IMR-90 (cell line): ENCODE measurements at regions not wholly inside any gene's neighbourhood (a gene's known extent, or its start where the extent isn't known, plus 50 kb on each side); places are given as distances from the start of the nearest gene placed in this dataset.

Experiments
- ATAC-seq: fragments of 200-7000 bp; cut with Tn5 transposase; 2 replicates; pipeline ENCODE4 v1.9.1; 2020; ENCODE audit warnings: low read depth, mild to moderate bottlenecking, moderate library complexity
- BruUV-seq: library from RNA; stranded (reverse); fragments of 400-500 nt; replicated peaks from 2 replicates; lab custom pipeline; 2021; lab: Mats Ljungman, UMichigan
- CTCF ChIA-PET: fragments of 300-600 bp; formaldehyde crosslinking; extraction: SDS; loops from one replicate; lab custom pipeline; 2021; ENCODE audit warnings: antibody characterized with exemption; lab: Yijun Ruan, JAX
- POLR2A ChIA-PET: fragments of 300-600 bp; sonication (Branson Sonifier 250); formaldehyde crosslinking; loops from one replicate; lab custom pipeline; 2022; ENCODE audit warnings: antibody characterized with exemption; ENCODE audit not compliant: unreplicated experiment; lab: Charles Lee
- DNase-seq: peaks from one replicate; pipeline ENCODE4 v3.0.0; 2013
- H2AFZ ChIP-seq: replicated peaks from 2 replicates; pipeline ENCODE3; 2013; ENCODE audit warnings: low read length, mild to moderate bottlenecking; ENCODE audit not compliant: poor library complexity
- H2AK5ac ChIP-seq: 2 replicates; pipeline ENCODE4 v1.6.1; 2013; ENCODE audit warnings: low read depth, low read length, inconsistent platforms
- H2AK9ac ChIP-seq: replicated peaks from 2 replicates; pipeline ENCODE3; 2013; ENCODE audit warnings: mild to moderate bottlenecking, low read depth, low read length, moderate library complexity; ENCODE audit not compliant: poor library complexity
- H2BK120ac ChIP-seq: 2 replicates; pipeline ENCODE4 v1.6.1; 2013; ENCODE audit warnings: low read depth, low read length, inconsistent platforms
- H2BK15ac ChIP-seq: 3 replicates; pipeline ENCODE4 v1.6.1; 2013; ENCODE audit warnings: low read depth, low read length, inconsistent platforms
- H2BK20ac ChIP-seq: 2 replicates; pipeline ENCODE4 v1.6.1; 2013; ENCODE audit warnings: low read depth, mild to moderate bottlenecking, inconsistent platforms, low read length, moderate library complexity
- H2BK5ac ChIP-seq: 2 replicates; pipeline ENCODE4 v1.6.1; 2013; ENCODE audit warnings: mild to moderate bottlenecking, low read depth, low read length, inconsistent platforms; ENCODE audit not compliant: poor library complexity, severe bottlenecking
- H3K14ac ChIP-seq: replicated peaks from 2 replicates; pipeline ENCODE4 v1.6.1; 2013; ENCODE audit warnings: low read depth, low read length, inconsistent platforms
- H3K18ac ChIP-seq: 2 replicates; pipeline ENCODE4 v1.6.1; 2013; ENCODE audit warnings: low read depth, low read length, control low read depth
- H3K23ac ChIP-seq: 2 replicates; pipeline ENCODE4 v1.6.1; 2013; ENCODE audit warnings: low read depth, low read length, inconsistent platforms
- H3K27ac ChIP-seq: 2 replicates; pipeline ENCODE4 v1.5.1; 2013; ENCODE audit warnings: mild to moderate bottlenecking, control low read depth, low read length; ENCODE audit not compliant: insufficient read depth
- H3K27me3 ChIP-seq: 2 replicates; pipeline ENCODE4 v1.6.1; 2013; ENCODE audit warnings: low read length; ENCODE audit not compliant: control insufficient read depth, insufficient read depth
- H3K36me3 ChIP-seq: 2 replicates; pipeline ENCODE4 v1.6.1; 2013; ENCODE audit warnings: low read length, mixed read lengths; ENCODE audit not compliant: control insufficient read depth, insufficient read depth
- H3K4ac ChIP-seq: 2 replicates; pipeline ENCODE4 v1.6.1; 2013; ENCODE audit warnings: low read depth, low read length, inconsistent platforms
- H3K4me1 ChIP-seq: 2 replicates; pipeline ENCODE4 v1.6.1; 2013; ENCODE audit warnings: low read length, mixed read lengths; ENCODE audit not compliant: control insufficient read depth, insufficient read depth
- H3K4me2 ChIP-seq: 2 replicates; pipeline ENCODE4 v1.6.1; 2013; ENCODE audit warnings: low read depth, mild to moderate bottlenecking, control low read depth, low read length, moderate library complexity
- H3K4me3 ChIP-seq: 2 replicates; pipeline ENCODE4 v1.5.1; 2013; ENCODE audit warnings: low read depth, mild to moderate bottlenecking, control low read depth, low read length, moderate library complexity; ENCODE audit not compliant: insufficient read depth
- H3K56ac ChIP-seq: 2 replicates; pipeline ENCODE4 v1.6.1; 2013; ENCODE audit warnings: low read length, inconsistent platforms; ENCODE audit not compliant: insufficient read depth; ENCODE audit errors: extremely low read depth
- H3K79me1 ChIP-seq, 2 experiments: 2 replicates each; pipeline ENCODE4 v1.6.1; 2013; ENCODE audit warnings: low read length in 2 of 2, inconsistent platforms in 1 of 2, low read depth in 1 of 2
- H3K9ac ChIP-seq: 2 replicates; pipeline ENCODE4 v1.6.1; 2013; ENCODE audit warnings: low read depth, low read length, control low read depth
- H3K9me1 ChIP-seq: 2 replicates; pipeline ENCODE4 v1.6.1; 2013; ENCODE audit warnings: low read length, inconsistent platforms; ENCODE audit not compliant: insufficient read depth
- H3K9me3 ChIP-seq: 2 replicates; pipeline ENCODE4 v1.6.1; 2013; ENCODE audit warnings: low read length; ENCODE audit not compliant: control insufficient read depth, insufficient read depth
- H4K20me1 ChIP-seq: 2 replicates; pipeline ENCODE4 v1.6.1; 2013; ENCODE audit warnings: low read length, inconsistent platforms; ENCODE audit not compliant: insufficient read depth
- H4K5ac ChIP-seq: 2 replicates; pipeline ENCODE4 v1.6.1; 2013; ENCODE audit warnings: mild to moderate bottlenecking, low read depth, low read length, control low read depth
- H4K8ac ChIP-seq, 2 experiments: 2 replicates each; pipeline ENCODE4 v1.6.1; 2013; ENCODE audit warnings: low read depth in 2 of 2, low read length in 2 of 2, control low read depth in 1 of 2, inconsistent platforms in 1 of 2
- H4K91ac ChIP-seq: 2 replicates; pipeline ENCODE4 v1.6.1; 2013; ENCODE audit warnings: low read depth, low read length, inconsistent platforms; ENCODE audit not compliant: insufficient read depth
- CHD1 ChIP-seq: IDR thresholded peaks from 2 replicates; pipeline ENCODE4 v1.6.1; 2012; ENCODE audit warnings: low read depth, low read length, improper control_type of control experiment
- MAZ ChIP-seq: IDR thresholded peaks from 2 replicates; pipeline ENCODE4 v1.6.1; 2012; ENCODE audit warnings: low read depth, mild to moderate bottlenecking, low read length, improper control_type of control experiment, moderate library complexity, borderline replicate concordance
- MXI1 ChIP-seq: IDR thresholded peaks from 2 replicates; pipeline ENCODE4 v1.6.1; 2012; ENCODE audit warnings: low read depth, mild to moderate bottlenecking, low read length, moderate library complexity, borderline replicate concordance
- RAD21 ChIP-seq: IDR thresholded peaks from 2 replicates; pipeline ENCODE4 v1.6.1; 2012; ENCODE audit warnings: low read length, improper control_type of control experiment
- RFX5 ChIP-seq: IDR thresholded peaks from 2 replicates; pipeline ENCODE4 v1.8.0; 2012; ENCODE audit warnings: low read depth, mild to moderate bottlenecking, low read length, moderate library complexity
- SMC3 ChIP-seq: fragments of 150-350 bp; IDR thresholded peaks from 2 replicates; pipeline ENCODE4 v1.6.1; 2016; ENCODE audit warnings: low read depth, mild to moderate bottlenecking, antibody characterized with exemption, low read length, moderate library complexity
- USF2 ChIP-seq: fragments of 150-350 bp; IDR thresholded peaks from 2 replicates; pipeline ENCODE4 v1.6.1; 2017; ENCODE audit warnings: mild to moderate bottlenecking, antibody characterized with exemption, low read length, low read depth
- WGBS, 2 experiments: methylation state at CpG; one replicate each; pipeline versions ENCODE4 v1.1.5 to v1.1.7; 2013; ENCODE audit warnings: missing lambda C conversion rate in 2 of 2; ENCODE audit not compliant: insufficient read length in 1 of 2; ENCODE audit errors: extremely low coverage in 2 of 2; 5-methylcytosine and 5-hydroxymethylcytosine counted together
- dilution Hi-C: fragments of 300-500 bp; cut with HindIII; formaldehyde crosslinking; loops from one replicate; pipeline ENCODE4 v1.14.3; 2018; ENCODE audit warnings: low sequenced_read_pairs; ENCODE audit not compliant: unreplicated experiment
- in situ Hi-C: fragments of 300-500 bp; cut with MboI; formaldehyde crosslinking; loops from 3 replicates; pipeline ENCODE4 v1.14.3; 2019; ENCODE audit warnings: low sequenced_read_pairs, inconsistent platforms, mixed read lengths
- intact Hi-C: fragments of 100-400 bp; cut with micrococcal nuclease; formaldehyde crosslinking; loops from 2 replicates; pipeline ENCODE4 v1.10.0; 2022

DNA sequence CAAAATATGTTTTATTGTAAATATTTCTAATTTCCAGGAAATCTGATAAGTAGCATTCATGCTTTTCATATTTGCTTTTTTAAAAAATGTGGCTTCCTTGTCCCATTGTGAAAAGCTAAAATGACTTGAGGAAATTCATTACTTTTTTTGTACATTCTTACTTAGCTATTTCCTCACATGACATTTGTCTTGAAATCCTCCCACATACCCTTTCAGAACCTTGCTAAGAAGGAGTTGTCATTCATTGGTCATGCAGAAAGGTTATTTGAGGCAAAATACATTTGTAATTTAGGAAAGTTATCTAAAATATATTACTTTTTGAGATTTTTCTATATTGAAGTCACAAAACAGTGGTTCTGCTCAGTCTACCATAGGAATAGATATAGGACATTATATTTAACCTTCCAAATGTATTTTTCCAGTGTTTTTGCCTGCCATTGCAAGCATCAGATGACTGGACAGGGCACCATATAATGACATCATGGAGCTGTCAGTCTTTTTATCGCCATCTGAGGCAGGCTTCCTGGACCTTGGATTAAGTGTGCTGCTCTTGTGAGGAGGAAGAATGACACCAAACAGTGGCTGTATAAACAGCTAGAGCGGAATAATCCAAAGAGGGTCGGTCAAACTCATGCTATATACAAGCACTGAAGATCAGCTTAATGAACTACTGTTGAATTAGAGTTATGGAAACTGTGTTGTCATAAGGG is 109.4 kb upstream of the HCRTR2 start:
- no peaks in the 10 kb centered on the region for H3K9me3 ChIP-seq
- H3K79me1 ChIP-seq, result no peaks in the 10 kb centered on the region
- dilution Hi-C loops, result no loop called here
- no peak for ATAC-seq
- no peak overlapping the region for H2BK15ac ChIP-seq
- DNase-seq, result no peak
- H3K27ac ChIP-seq, result no peak overlapping the region
- no peak overlapping the region for H3K56ac ChIP-seq
- H3K23ac ChIP-seq, result no peak overlapping the region
- no peaks in the 10 kb centered on the region for H3K9me1 ChIP-seq
- no peak overlapping the region for H2AK9ac ChIP-seq
- H3K14ac ChIP-seq, result no peak overlapping the region
- POLR2A ChIA-PET, result no interaction called here
- no peak overlapping the region for H3K18ac ChIP-seq
- no TSS peak for BruUV-seq
- intact Hi-C loops, result loop anchor here (5.0 kb wide), 2 partner anchors 448 to 823 kb away; no protein-coding TSS in a partner anchor
- H4K5ac ChIP-seq, result no peak overlapping the region
- H3K27me3 ChIP-seq, result no peaks in the 10 kb centered on the region
- H4K20me1 ChIP-seq, result no peaks in the 10 kb centered on the region
- H3K9ac ChIP-seq, result no peak overlapping the region
- no peak overlapping the region for H2BK20ac ChIP-seq
- H2AFZ ChIP-seq, result no peak overlapping the region
- in situ Hi-C loops, result loop anchor here (5.0 to 25.0 kb wide), 3 partner anchors 360 to 1083 kb away; no protein-coding TSS in a partner anchor
- H2AK5ac ChIP-seq, result no peak overlapping the region
- no CpG with 5 or more reads among the region's 3 CpGs for WGBS, 2 experiments
- no peak overlapping the region for H3K4me2 ChIP-seq
- no peak overlapping the region for H4K8ac ChIP-seq
- no peak overlapping the region for H3K4me3 ChIP-seq
- no peak overlapping the region for H2BK5ac ChIP-seq
- H3K36me3 ChIP-seq, result no peaks in the 10 kb centered on the region
- CTCF ChIA-PET, result no interaction called here
- H3K4ac ChIP-seq, result no peak overlapping the region
- no peak overlapping the region for H4K91ac ChIP-seq
- H2BK120ac ChIP-seq, result no peak overlapping the region
- TF ChIP-seq MAZ (no peak), CHD1 (no peak), MXI1 (no peak), USF2 (no peak), SMC3 (no peak), RFX5 (no peak), RAD21 (no peak)
- no peaks in the 10 kb centered on the region for H3K4me1 ChIP-seq
